Karpas-422 (cell line): ENCODE measurements at regions not wholly inside any gene's neighbourhood (a gene's known extent, or its start where the extent isn't known, plus 50 kb on each side); places are given as distances from the start of the nearest gene placed in this dataset.

Experiments used
- DNase-seq: peaks from one replicate; pipeline ENCODE4 v3.0.0-alpha.2; 2015
- H2AFZ ChIP-seq: fragments of 200-600 bp; sonication (generic); 2 replicates; pipeline ENCODE4 v1.6.1; 2014; ENCODE audit warnings: antibody characterized with exemption, low read length, mixed read lengths
- H3K27ac ChIP-seq: fragments of 200-600 bp; sonication (generic); 2 replicates; pipeline ENCODE4 v1.5.1; 2014; ENCODE audit warnings: mild to moderate bottlenecking, low read length, moderate library complexity
- H3K27me3 ChIP-seq: fragments of 200-600 bp; sonication (generic); 2 replicates; pipeline ENCODE4 v1.6.1; 2014; ENCODE audit warnings: low read length, mixed read lengths
- H3K36me3 ChIP-seq: fragments of 200-600 bp; sonication (generic); 2 replicates; pipeline ENCODE4 v1.6.1; 2014; ENCODE audit warnings: low read length, mixed read lengths; ENCODE audit not compliant: insufficient read depth
- H3K4me1 ChIP-seq: fragments of 200-600 bp; sonication (generic); 2 replicates; pipeline ENCODE4 v1.6.1; 2014; ENCODE audit warnings: mild to moderate bottlenecking, low read length, mixed read lengths
- H3K4me2 ChIP-seq: fragments of 200-600 bp; sonication (generic); 2 replicates; pipeline ENCODE4 v1.6.1; 2014; ENCODE audit warnings: low read length, low read depth, mild to moderate bottlenecking; ENCODE audit not compliant: poor library complexity, severe bottlenecking
- H3K4me3 ChIP-seq: fragments of 200-600 bp; sonication (generic); 2 replicates; pipeline ENCODE4 v1.5.1; 2014; ENCODE audit warnings: mild to moderate bottlenecking, antibody characterized with exemption, low read length, mixed read lengths
- H3K79me2 ChIP-seq: fragments of 200-600 bp; sonication (generic); 2 replicates; pipeline ENCODE4 v1.6.1; 2014; ENCODE audit warnings: mild to moderate bottlenecking, low read length, mixed read lengths
- H3K9ac ChIP-seq: fragments of 200-600 bp; sonication (generic); 2 replicates; pipeline ENCODE4 v1.6.0; 2014; ENCODE audit warnings: low read length
- H3K9me2 ChIP-seq: fragments of 200-600 bp; sonication (generic), shearing (Covaris generic); replicated peaks from 2 replicates; pipeline ENCODE4 v1.6.0; 2014; ENCODE audit warnings: mild to moderate bottlenecking, low read length, moderate library complexity; ENCODE audit not compliant: insufficient read depth
- H3K9me3 ChIP-seq: fragments of 300-700, 200-600 bp; sonication (generic); 2 replicates; pipeline ENCODE4 v1.6.1; 2014; ENCODE audit warnings: low read length, mixed read lengths
- H4K20me1 ChIP-seq: fragments of 200-600 bp; sonication (generic); 2 replicates; pipeline ENCODE4 v1.6.1; 2014; ENCODE audit warnings: mild to moderate bottlenecking, antibody characterized with exemption, low read length, low read depth; ENCODE audit not compliant: insufficient read depth

DNA sequence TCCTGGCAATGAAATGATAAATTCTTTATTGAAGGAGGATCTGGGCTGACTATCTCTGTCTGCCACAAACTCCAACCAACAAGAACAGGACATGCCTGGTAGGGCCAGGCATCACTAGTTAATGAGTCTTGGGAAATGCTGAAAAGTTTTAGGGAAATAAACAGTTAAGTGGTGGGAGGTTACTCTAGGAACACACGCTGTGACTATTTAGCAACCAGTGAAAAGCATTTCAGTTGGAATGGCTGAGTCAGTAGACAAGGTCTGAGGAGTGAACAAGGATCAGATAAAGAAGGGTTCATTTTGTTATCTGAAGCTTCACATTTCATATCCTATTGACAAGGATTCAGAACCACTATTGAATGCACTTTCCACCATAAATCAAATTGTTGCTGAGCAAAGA, 394.9 kb upstream of the BOD1L1 start:
- H3K9me3 ChIP-seq: no peaks in the 10 kb centered on the region
- H4K20me1 ChIP-seq: no peaks in the 10 kb centered on the region
- no peaks in the 10 kb centered on the region for H3K36me3 ChIP-seq
- no peaks in the 10 kb centered on the region for H3K9me2 ChIP-seq
- no peaks in the 10 kb centered on the region for H3K27me3 ChIP-seq
- H3K9ac ChIP-seq: no peak overlapping the region
- no peak overlapping the region for H2AFZ ChIP-seq
- DNase-seq: no peak
- H3K27ac ChIP-seq: no peak overlapping the region
- no peaks in the 10 kb centered on the region for H3K4me1 ChIP-seq
- H3K4me3 ChIP-seq: no peak overlapping the region
- H3K4me2 ChIP-seq: no peak overlapping the region
- H3K79me2 ChIP-seq: no peaks in the 10 kb centered on the region

DNA sequence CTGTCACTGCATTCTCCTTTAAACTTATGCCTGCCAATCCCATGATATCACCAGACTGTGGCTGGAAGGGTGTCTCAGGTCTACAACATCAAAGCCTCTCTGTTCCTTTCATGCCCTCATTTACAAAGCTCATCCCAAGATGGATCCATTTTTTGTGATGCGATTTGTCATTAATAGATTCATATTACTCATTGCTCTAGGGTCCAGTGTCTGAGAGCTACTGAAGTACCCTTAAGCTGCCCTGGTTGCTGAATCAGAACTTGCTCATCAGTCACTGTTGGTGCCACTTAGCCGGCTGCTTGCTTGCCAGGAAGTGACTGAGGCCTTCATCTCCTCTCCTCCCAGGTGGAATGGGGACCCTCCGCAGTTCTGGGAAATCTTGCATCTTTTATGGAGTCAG, 395.5 kb upstream of the BOD1L1 start:
- no peaks in the 10 kb centered on the region for H3K27me3 ChIP-seq
- H3K4me3 ChIP-seq: no peak overlapping the region
- no peak overlapping the region for H3K9ac ChIP-seq
- H3K9me3 ChIP-seq: no peaks in the 10 kb centered on the region
- no peaks in the 10 kb centered on the region for H3K79me2 ChIP-seq
- no peaks in the 10 kb centered on the region for H3K36me3 ChIP-seq
- H2AFZ ChIP-seq: no peak overlapping the region
- H4K20me1 ChIP-seq: no peaks in the 10 kb centered on the region
- no peak overlapping the region for H3K27ac ChIP-seq
- H3K4me1 ChIP-seq: no peaks in the 10 kb centered on the region
- H3K9me2 ChIP-seq: no peaks in the 10 kb centered on the region
- no peak for DNase-seq
- no peak overlapping the region for H3K4me2 ChIP-seq

GRCh38 chr4:14023896-14024295, 396.4 kb upstream of the BOD1L1 start:
- no peaks in the 10 kb centered on the region for H3K79me2 ChIP-seq

DNA sequence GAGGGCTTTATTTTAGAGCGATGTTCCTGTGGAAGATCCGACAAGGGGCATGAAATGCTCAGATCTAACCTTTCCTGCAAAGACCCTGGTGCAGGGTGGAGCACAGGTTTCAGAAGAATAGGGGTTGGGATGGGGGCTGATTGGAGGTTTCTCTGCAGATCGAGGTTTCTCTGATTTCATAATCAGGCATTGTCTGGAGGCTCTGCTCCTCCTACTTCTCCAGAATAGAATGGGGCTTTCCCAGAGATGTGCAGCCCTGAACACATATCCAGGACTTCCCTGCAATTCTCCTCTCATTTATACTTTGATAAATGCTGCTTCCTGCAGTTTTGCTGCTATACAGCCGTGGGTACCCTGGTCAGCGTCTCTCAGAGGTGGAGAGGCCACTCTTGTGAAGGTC, 397.6 kb upstream of the BOD1L1 start:
- Histone ChIP-seq H3K79me2 (no peaks in the 10 kb centered on the region), H3K4me1 (no peaks in the 10 kb centered on the region), H3K27ac (no peak overlapping the region), H3K9me3 (no peaks in the 10 kb centered on the region), H3K4me3 (no peak overlapping the region), H3K9ac (no peak overlapping the region), H3K4me2 (no peak overlapping the region), H4K20me1 (no peaks in the 10 kb centered on the region), H2AFZ (no peak overlapping the region), H3K36me3 (no peaks in the 10 kb centered on the region), H3K27me3 (no peaks in the 10 kb centered on the region), H3K9me2 (no peaks in the 10 kb centered on the region)
- no peak for DNase-seq

More at GRCh38 chr4:14023896-14024295, 396.4 kb upstream of the BOD1L1 start:
- Histone ChIP-seq H3K9ac (no peak overlapping the region), H2AFZ (no peak overlapping the region), H3K36me3 (no peaks in the 10 kb centered on the region), H3K9me3 (no peaks in the 10 kb centered on the region), H3K4me3 (no peak overlapping the region), H3K4me1 (no peaks in the 10 kb centered on the region), H3K27me3 (no peaks in the 10 kb centered on the region), H3K27ac (no peak overlapping the region), H3K9me2 (no peaks in the 10 kb centered on the region), H4K20me1 (no peaks in the 10 kb centered on the region), H3K4me2 (no peak overlapping the region)
- no peak for DNase-seq

GRCh38 chr4:14025891-14026290, 398.4 kb upstream of the BOD1L1 start:
- Histone ChIP-seq H4K20me1 (no peaks in the 10 kb centered on the region), H3K4me1 (no peaks in the 10 kb centered on the region), H3K36me3 (no peaks in the 10 kb centered on the region), H3K9me2 (no peaks in the 10 kb centered on the region), H3K9me3 (no peaks in the 10 kb centered on the region), H3K79me2 (no peaks in the 10 kb centered on the region), H3K4me2 (no peak overlapping the region), H3K27ac (no peak overlapping the region), H2AFZ (no peak overlapping the region), H3K27me3 (no peaks in the 10 kb centered on the region), H3K4me3 (no peak overlapping the region), H3K9ac (no peak overlapping the region)
- DNase-seq: no peak

DNA sequence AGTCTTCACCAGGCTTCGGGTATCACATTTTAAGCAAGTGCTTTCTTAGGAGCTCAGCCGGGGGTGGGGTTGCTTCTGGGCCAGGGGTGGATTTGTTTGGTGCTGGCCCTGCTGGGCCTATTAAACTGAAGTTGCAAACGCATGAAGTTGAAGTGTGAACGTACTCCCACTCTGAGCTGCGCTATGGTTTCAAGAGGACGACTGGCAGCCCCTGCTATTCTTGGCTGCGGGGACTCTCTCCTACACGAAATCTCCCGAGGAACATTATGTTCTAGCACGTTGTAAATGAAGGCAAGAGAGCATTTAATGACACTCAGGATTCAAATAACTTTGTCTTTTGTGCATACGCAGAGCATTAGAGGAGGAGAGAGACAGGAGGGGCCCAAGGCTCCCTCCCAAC, 401.3 kb upstream of the BOD1L1 start:
- no peaks in the 10 kb centered on the region for H3K9me2 ChIP-seq
- H3K79me2 ChIP-seq: no peaks in the 10 kb centered on the region
- no peaks in the 10 kb centered on the region for H3K4me1 ChIP-seq
- H3K4me3 ChIP-seq: no peak overlapping the region
- H3K9ac ChIP-seq: no peak overlapping the region
- DNase-seq: no peak
- H3K27ac ChIP-seq: no peak overlapping the region
- no peak overlapping the region for H2AFZ ChIP-seq
- H3K4me2 ChIP-seq: no peak overlapping the region
- no peaks in the 10 kb centered on the region for H3K36me3 ChIP-seq
- no peaks in the 10 kb centered on the region for H3K9me3 ChIP-seq
- no peaks in the 10 kb centered on the region for H4K20me1 ChIP-seq
- no peaks in the 10 kb centered on the region for H3K27me3 ChIP-seq

- H3K9ac ChIP-seq: no peak overlapping the region
Measured at GRCh38 chr4:14035076-14035475, 407.6 kb upstream of the BOD1L1 start.

DNA sequence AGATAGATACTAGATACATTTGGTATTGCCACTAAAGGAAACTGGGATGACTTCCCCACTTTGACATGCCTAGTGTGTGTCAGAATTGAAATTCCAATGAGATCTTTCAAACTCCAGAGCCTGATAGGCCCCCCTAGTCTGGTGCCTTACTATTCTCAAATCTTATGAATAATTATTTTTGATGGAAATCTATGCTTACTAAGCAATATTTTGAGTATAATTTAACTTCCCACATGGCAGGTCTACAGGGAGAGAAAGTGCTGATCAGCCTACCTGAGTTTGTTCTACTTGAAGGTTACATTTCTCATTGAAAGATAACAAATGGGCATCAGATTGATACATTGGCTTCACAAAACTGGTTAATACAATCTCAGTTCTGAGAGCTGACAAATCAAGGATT, 415.7 kb upstream of the BOD1L1 start:
- no peaks in the 10 kb centered on the region for H3K79me2 ChIP-seq

More at GRCh38 chr4:14035076-14035475, 407.6 kb upstream of the BOD1L1 start:
- H3K27me3 ChIP-seq: no peaks in the 10 kb centered on the region
- no peak overlapping the region for H3K27ac ChIP-seq
- H3K9me3 ChIP-seq: no peaks in the 10 kb centered on the region
- no peaks in the 10 kb centered on the region for H3K36me3 ChIP-seq
- no peaks in the 10 kb centered on the region for H3K79me2 ChIP-seq
- H3K4me2 ChIP-seq: no peak overlapping the region
- H3K4me1 ChIP-seq: no peaks in the 10 kb centered on the region
- no peak for DNase-seq
- no peaks in the 10 kb centered on the region for H3K9me2 ChIP-seq
- H3K4me3 ChIP-seq: no peak overlapping the region
- no peaks in the 10 kb centered on the region for H4K20me1 ChIP-seq
- H2AFZ ChIP-seq: no peak overlapping the region

GRCh38 chr4:14046642-14047041, 419.1 kb upstream of the BOD1L1 start:
- Histone ChIP-seq H4K20me1 (no peaks in the 10 kb centered on the region), H3K9ac (no peak overlapping the region), H3K9me2 (no peaks in the 10 kb centered on the region), H2AFZ (no peak overlapping the region), H3K79me2 (no peaks in the 10 kb centered on the region), H3K4me1 (no peaks in the 10 kb centered on the region), H3K4me2 (no peak overlapping the region), H3K27me3 (no peaks in the 10 kb centered on the region), H3K9me3 (no peaks in the 10 kb centered on the region), H3K36me3 (no peaks in the 10 kb centered on the region), H3K4me3 (no peak overlapping the region), H3K27ac (no peak overlapping the region)
- DNase-seq: no peak

More for the DNA sequence above, 415.7 kb upstream of the BOD1L1 start:
- Histone ChIP-seq H2AFZ (no peak overlapping the region), H3K27me3 (no peaks in the 10 kb centered on the region), H3K4me2 (no peak overlapping the region), H3K9me2 (no peaks in the 10 kb centered on the region), H3K4me3 (no peak overlapping the region), H3K4me1 (no peaks in the 10 kb centered on the region), H4K20me1 (no peaks in the 10 kb centered on the region), H3K36me3 (no peaks in the 10 kb centered on the region), H3K27ac (no peak overlapping the region), H3K9ac (no peak overlapping the region), H3K9me3 (no peaks in the 10 kb centered on the region)
- no peak for DNase-seq
